Right lobe of liver (tissue), 4 donors: ENCODE measurements at regions not wholly inside any gene's neighbourhood (a gene's known extent, or its start where the extent isn't known, plus 50 kb on each side); places are given as distances from the start of the nearest gene placed in this dataset.

Experiments used
- POLR2A ChIP-seq: fragments of 450-650 bp; IDR thresholded peaks from one replicate; pipeline ENCODE4 v1.6.1; 2017; ENCODE audit warnings: antibody characterized with exemption, mild to moderate bottlenecking
- TF ChIP-seq, protein P1 (sequence below), 4 donors: fragments of 200-600 bp in 3 of 4; fragments of 450-650 bp in 1 of 4; IDR thresholded peaks; one replicate each; pipeline versions ENCODE4 v1.5.1 to v1.8.0; 2016 to 2022; ENCODE audit warnings: antibody characterized with exemption in 4 of 4, mild to moderate bottlenecking in 2 of 4
- donor health status: DM: no; HTN: no; CAD: no.
- donor health status: DM: no; HTN: no; CAD: no.
- donor health status: DM: no; HTN: yes; CAD: no.

DNA sequence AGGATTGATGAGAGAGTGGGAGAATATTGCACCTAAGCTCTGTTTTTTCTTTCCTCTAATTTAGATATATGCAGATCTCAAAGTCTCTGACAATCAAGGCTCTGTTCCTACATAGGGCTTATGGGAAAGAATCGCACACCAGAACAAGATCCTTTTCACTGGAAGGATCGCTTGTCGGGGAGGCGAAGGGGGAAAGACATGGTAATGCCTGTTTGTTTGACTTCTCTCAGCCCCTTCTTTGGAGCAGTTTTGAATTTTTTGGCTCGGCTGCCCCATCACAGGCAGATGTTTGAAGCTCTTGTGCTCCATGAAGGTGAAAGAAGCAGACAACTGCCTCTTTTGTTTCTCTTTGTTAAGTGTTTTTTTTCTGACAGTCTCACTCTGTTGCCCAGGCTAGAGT, 599.9 kb upstream of the ZNF608 start:
- TF ChIP-seq, protein P1, sequence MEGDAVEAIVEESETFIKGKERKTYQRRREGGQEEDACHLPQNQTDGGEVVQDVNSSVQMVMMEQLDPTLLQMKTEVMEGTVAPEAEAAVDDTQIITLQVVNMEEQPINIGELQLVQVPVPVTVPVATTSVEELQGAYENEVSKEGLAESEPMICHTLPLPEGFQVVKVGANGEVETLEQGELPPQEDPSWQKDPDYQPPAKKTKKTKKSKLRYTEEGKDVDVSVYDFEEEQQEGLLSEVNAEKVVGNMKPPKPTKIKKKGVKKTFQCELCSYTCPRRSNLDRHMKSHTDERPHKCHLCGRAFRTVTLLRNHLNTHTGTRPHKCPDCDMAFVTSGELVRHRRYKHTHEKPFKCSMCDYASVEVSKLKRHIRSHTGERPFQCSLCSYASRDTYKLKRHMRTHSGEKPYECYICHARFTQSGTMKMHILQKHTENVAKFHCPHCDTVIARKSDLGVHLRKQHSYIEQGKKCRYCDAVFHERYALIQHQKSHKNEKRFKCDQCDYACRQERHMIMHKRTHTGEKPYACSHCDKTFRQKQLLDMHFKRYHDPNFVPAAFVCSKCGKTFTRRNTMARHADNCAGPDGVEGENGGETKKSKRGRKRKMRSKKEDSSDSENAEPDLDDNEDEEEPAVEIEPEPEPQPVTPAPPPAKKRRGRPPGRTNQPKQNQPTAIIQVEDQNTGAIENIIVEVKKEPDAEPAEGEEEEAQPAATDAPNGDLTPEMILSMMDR (IDR thresholded peaks at IDR 0.05) = no peak
- no peak for TF ChIP-seq POLR2A
